ENCODE measurements at regions not wholly inside any gene's neighbourhood (a gene's known extent, or its start where the extent isn't known, plus 50 kb on each side); places are given as distances from the start of the nearest gene placed in this dataset.

- Histone ChIP-seq H3K9me1 (ENCODE audit: control insufficient read depth, extremely low read depth, insufficient read depth, low read length) (no peaks in the 10 kb centered on the region), H3K27ac (ENCODE audit: control insufficient read depth, insufficient read depth, low read length) (no peak overlapping the region), H3K4me2 (ENCODE audit: control insufficient read depth, extremely low read depth, insufficient read depth, low read depth, low read length) (no peak overlapping the region), H3K9ac (ENCODE audit: control insufficient read depth, extremely low read depth, insufficient read depth, low read length) (no peak overlapping the region), H3K4me3 (ENCODE audit: control insufficient read depth in 2 of 3, extremely low read depth in 1 of 3, insufficient read depth in 2 of 3, low read depth in 1 of 3, low read length in 3 of 3) (no peak overlapping the region), H3K27me3 (ENCODE audit: control insufficient read depth, extremely low read depth, insufficient read depth, low read length) (no peaks in the 10 kb centered on the region), H3K79me2 (ENCODE audit: control insufficient read depth, insufficient read depth, low read length) (no peaks in the 10 kb centered on the region), H4K20me1 (ENCODE audit: control insufficient read depth, extremely low read depth, insufficient read depth, low read length) (no peaks in the 10 kb centered on the region), H3K9me3 (ENCODE audit: control insufficient read depth, low read depth, low read length) (no peaks in the 10 kb centered on the region), H2AFZ (ENCODE audit: control insufficient read depth, low read length) (no peak overlapping the region), H3K36me3 (ENCODE audit: control insufficient read depth in 2 of 2, extremely low read depth in 1 of 2, insufficient read depth in 2 of 2, low read length in 2 of 2) (no peaks in the 10 kb centered on the region), H3K4me1 (ENCODE audit: control insufficient read depth, extremely low read depth, insufficient read depth, low read length) (no peaks in the 10 kb centered on the region)
- DNase-seq (ENCODE audit: low read depth, low spot score), result no peak
- no peak for FAIRE-seq
- no peak for TF ChIP-seq EZH2 (IDR thresholded peaks at IDR 0.05; ENCODE audit: low read length)
- dilution Hi-C loops (cut with MboI; ENCODE audit: extremely low pct_ligation_motif_present, low sequenced_read_pairs), result no loop called here
Measured at GRCh38 chr2:67660871-67661270, 263.7 kb downstream of the ETAA1 start.

- Histone ChIP-seq H3K4me3 (ENCODE audit: control insufficient read depth in 2 of 3, extremely low read depth in 1 of 3, insufficient read depth in 2 of 3, low read depth in 1 of 3, low read length in 3 of 3) (no peak overlapping the region), H3K9me1 (ENCODE audit: control insufficient read depth, extremely low read depth, insufficient read depth, low read length) (no peaks in the 10 kb centered on the region), H3K9me3 (ENCODE audit: control insufficient read depth, low read depth, low read length) (no peaks in the 10 kb centered on the region), H3K36me3 (ENCODE audit: control insufficient read depth in 2 of 2, extremely low read depth in 1 of 2, insufficient read depth in 2 of 2, low read length in 2 of 2) (no peaks in the 10 kb centered on the region), H3K27ac (ENCODE audit: control insufficient read depth, insufficient read depth, low read length) (no peak overlapping the region), H3K27me3 (ENCODE audit: control insufficient read depth, extremely low read depth, insufficient read depth, low read length) (no peaks in the 10 kb centered on the region), H4K20me1 (ENCODE audit: control insufficient read depth, extremely low read depth, insufficient read depth, low read length) (no peaks in the 10 kb centered on the region), H3K4me2 (ENCODE audit: control insufficient read depth, extremely low read depth, insufficient read depth, low read depth, low read length) (no peak overlapping the region), H3K4me1 (ENCODE audit: control insufficient read depth, extremely low read depth, insufficient read depth, low read length) (no peaks in the 10 kb centered on the region), H2AFZ (ENCODE audit: control insufficient read depth, low read length) (no peak overlapping the region), H3K9ac (ENCODE audit: control insufficient read depth, extremely low read depth, insufficient read depth, low read length) (no peak overlapping the region), H3K79me2 (ENCODE audit: control insufficient read depth, insufficient read depth, low read length) (no peaks in the 10 kb centered on the region)
- TF ChIP-seq EZH2 (IDR thresholded peaks at IDR 0.05; ENCODE audit: low read length) (no peak), CTCF (optimal IDR thresholded peaks at IDR 0.05 in 1 of 3, IDR thresholded peaks at IDR 0.05 in 1 of 3, conservative IDR thresholded peaks at IDR 0.05 in 1 of 3; ENCODE audit: extremely low read depth in 1 of 3, insufficient read depth in 2 of 3, low read length in 3 of 3) (no peak)
- DNase-seq (ENCODE audit: low read depth, low spot score) (no peak), FAIRE-seq (no peak)
- dilution Hi-C loops (cut with MboI; ENCODE audit: extremely low pct_ligation_motif_present, low sequenced_read_pairs), result no loop called here
Measured at GRCh38 chr2:67662222-67662621, 265.1 kb downstream of the ETAA1 start.

GRCh38 chr2:67663776-67664175, 266.6 kb downstream of the ETAA1 start:
- DNase-seq (ENCODE audit: low read depth, low spot score) (no peak), FAIRE-seq (no peak)
- Histone ChIP-seq H3K4me1 (ENCODE audit: control insufficient read depth, extremely low read depth, insufficient read depth, low read length) (no peaks in the 10 kb centered on the region), H3K9me1 (ENCODE audit: control insufficient read depth, extremely low read depth, insufficient read depth, low read length) (no peaks in the 10 kb centered on the region), H3K4me3 (ENCODE audit: control insufficient read depth in 2 of 3, extremely low read depth in 1 of 3, insufficient read depth in 2 of 3, low read depth in 1 of 3, low read length in 3 of 3) (no peak overlapping the region), H3K27ac (ENCODE audit: control insufficient read depth, insufficient read depth, low read length) (no peak overlapping the region), H3K36me3 (ENCODE audit: control insufficient read depth in 2 of 2, extremely low read depth in 1 of 2, insufficient read depth in 2 of 2, low read length in 2 of 2) (no peaks in the 10 kb centered on the region), H3K9me3 (ENCODE audit: control insufficient read depth, low read depth, low read length) (no peaks in the 10 kb centered on the region), H2AFZ (ENCODE audit: control insufficient read depth, low read length) (no peak overlapping the region), H3K4me2 (ENCODE audit: control insufficient read depth, extremely low read depth, insufficient read depth, low read depth, low read length) (no peak overlapping the region), H3K27me3 (ENCODE audit: control insufficient read depth, extremely low read depth, insufficient read depth, low read length) (no peaks in the 10 kb centered on the region), H4K20me1 (ENCODE audit: control insufficient read depth, extremely low read depth, insufficient read depth, low read length) (no peaks in the 10 kb centered on the region), H3K79me2 (ENCODE audit: control insufficient read depth, insufficient read depth, low read length) (no peaks in the 10 kb centered on the region), H3K9ac (ENCODE audit: control insufficient read depth, extremely low read depth, insufficient read depth, low read length) (no peak overlapping the region)
- dilution Hi-C loops (cut with MboI; ENCODE audit: extremely low pct_ligation_motif_present, low sequenced_read_pairs), result no loop called here
- TF ChIP-seq EZH2 (IDR thresholded peaks at IDR 0.05; ENCODE audit: low read length), result no peak
- no peak for TF ChIP-seq CTCF (optimal IDR thresholded peaks at IDR 0.05 in 1 of 3, IDR thresholded peaks at IDR 0.05 in 1 of 3, conservative IDR thresholded peaks at IDR 0.05 in 1 of 3; ENCODE audit: extremely low read depth in 1 of 3, insufficient read depth in 2 of 3, low read length in 3 of 3)
